ENCODE measurements at regions not wholly inside any gene's neighbourhood (a gene's known extent, or its start where the extent isn't known, plus 50 kb on each side); places are given as distances from the start of the nearest gene placed in this dataset.

DNA sequence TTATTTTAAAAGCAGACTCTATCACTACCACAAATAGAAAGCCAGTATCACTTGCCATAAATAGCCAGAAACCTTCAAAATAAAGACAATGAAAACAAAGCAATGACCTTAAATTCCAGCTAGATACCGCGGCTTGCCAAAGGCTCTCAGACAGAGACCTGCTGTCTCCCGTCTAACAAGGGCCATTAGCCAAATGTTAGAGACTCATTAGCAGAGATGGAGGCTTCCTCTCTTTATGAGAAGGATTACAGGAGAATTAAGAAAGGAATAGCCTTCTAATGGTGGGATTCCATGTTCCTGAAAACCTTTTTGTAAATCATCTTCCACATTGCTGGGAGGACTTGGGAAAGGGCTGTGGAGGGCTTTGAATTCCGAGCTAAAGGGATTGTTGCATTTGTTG, 206.7 kb downstream of the AACS start:
- no peak for DNase-seq (ENCODE audit: low read depth)

DNA sequence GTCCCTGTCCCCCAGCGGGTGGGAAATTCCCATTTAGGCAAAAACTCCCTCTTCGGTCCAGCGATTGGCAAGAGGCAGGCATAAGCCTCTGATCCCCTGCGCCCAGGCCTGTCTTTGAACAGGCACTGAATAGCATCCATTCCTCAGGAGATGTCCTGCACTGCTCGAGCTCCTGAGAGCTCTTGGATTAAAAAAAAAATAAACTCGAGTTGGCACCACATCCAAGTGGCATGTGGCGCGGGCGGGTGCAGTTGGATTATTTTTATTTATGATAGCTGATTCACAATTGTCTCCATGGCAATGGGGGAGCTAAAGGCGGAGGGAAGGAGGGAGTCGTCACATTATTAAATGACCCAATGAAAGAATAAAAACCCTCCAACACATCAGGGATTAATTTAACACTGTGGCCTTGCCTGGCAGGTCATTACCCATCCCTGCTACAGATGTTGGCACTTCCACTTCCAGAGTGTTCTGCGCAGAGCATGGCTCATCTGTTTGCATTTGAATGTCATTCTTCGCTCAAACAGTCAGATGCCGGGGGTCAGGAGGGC, 207.2 kb downstream of the AACS start:
- no peak for DNase-seq (ENCODE audit: low read depth)

DNA sequence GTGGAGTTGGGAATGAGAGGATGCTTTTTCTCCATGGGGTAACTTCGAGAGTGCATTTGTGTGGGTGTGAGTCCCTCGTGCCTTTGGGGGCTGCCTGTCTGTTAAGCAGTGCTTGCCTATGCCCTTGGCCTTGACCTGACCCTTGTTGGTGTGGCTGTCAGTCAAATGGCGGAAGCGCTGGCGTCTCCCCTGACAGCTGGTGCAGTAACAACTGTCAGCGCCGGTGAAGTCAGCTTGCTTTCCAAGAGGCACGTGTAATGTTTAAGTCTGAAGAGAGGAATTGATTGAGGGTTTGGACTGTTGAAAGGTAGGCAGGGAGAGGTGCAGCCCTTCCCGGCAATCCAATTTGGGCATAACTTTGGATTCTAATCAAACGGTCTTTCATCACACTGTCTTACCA, 211.3 kb downstream of the AACS start:
- no peak for DNase-seq (ENCODE audit: low read depth)

DNA sequence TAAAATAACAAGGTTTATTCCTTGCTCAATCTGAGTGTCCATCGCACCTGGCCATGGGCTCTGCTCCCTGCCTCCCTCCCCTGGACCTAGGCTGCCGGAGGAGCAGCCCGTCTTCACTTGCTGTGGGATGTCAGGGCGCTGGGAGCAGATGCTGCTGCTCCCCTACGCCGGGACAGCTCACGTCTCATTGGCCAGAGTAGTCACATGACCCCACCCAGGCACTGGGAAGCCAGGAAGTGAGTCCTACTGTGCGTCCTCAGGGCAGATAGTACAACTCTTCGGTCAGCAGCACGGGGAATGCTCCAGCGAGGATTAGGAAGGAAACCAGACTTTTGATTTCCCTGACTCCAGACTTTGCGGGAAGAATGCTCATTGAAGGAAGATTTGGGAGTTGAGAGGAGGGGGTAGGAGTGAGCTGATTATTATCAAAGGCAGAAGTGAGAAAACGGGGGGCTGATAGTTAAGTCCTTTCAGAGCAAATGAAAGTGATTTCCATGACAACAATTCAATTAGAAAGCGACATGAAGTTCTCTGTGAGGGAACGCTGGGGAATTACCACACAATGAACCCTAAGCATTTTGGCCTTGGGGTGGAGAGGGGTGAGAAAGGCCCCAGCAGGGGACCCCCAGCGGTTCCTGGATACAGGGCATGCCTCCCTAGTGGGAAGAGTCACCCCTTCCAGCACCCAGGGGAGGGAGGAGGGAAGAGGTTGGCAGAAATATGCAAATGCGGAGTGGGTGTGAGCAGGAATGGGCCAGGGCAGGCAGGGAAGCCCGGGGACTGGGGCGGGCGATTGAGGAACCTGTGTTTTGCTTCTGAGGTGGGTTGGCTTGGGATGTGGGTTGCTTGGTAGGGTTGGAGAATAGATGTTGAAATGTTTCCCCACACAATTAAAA, 215.5 kb downstream of the AACS start:
- DNase-seq (ENCODE audit: low read depth): no peak

DNA sequence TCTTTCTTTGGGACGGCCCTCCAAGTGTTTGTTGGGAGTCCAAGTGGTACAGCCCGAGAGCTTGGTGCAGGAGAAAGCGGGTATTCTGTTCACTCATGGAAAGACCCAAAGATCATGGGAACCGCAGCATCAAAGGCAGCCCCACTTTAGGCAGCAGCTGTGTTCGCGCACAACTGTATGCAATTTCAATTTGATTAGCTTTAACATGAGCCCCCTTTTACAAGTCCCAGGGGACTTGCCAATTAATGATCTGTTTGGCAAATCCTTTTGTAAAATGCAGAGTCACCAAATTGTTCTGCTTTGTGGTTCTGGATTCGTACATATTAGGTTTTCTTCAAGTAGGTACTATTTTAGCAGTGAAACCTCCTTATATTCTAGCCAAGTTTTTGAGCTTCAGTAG, 217.7 kb downstream of the AACS start:
- no peak for DNase-seq (ENCODE audit: low read depth)

DNA sequence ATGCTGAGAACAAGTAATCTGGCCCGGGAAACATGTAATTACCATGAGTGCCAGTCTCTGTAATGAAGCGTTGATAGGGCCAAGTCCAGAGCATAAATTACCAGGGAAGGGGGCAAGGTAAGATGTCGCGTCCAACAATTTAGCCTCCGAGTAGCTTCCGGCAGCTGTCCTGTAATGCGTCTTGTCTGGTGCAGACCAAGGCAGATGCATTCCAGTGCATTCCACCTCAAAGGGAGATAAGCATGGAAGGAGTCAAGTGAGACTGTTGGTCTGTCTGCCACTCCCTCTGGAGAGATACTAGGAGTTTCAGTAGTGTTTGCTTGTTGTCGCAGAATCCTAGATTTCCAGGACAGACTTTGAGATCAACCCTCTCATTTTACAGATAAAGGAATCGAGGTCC, 218.3 kb downstream of the AACS start:
- no peak for DNase-seq (ENCODE audit: low read depth)

DNA sequence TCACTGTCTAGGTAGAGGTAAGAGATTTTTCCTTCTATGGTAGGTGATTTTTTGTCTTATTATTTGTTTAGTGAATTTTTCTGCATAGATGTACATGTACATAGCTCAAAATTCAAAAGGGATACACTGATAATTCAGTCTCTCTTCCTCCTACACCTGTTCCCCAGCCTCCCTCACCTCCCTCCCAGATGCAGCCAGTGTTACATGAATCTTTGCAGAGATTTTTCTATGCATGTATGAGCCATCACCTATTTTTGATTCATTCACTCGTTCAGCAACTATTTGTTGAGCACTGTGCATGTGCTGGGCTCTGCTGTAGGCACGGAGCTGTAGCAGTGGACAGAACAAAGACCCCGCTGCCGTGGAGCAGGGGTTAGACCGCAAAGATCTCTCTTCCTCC, 218.9 kb downstream of the AACS start:
- no peak for DNase-seq (ENCODE audit: low read depth)

DNA sequence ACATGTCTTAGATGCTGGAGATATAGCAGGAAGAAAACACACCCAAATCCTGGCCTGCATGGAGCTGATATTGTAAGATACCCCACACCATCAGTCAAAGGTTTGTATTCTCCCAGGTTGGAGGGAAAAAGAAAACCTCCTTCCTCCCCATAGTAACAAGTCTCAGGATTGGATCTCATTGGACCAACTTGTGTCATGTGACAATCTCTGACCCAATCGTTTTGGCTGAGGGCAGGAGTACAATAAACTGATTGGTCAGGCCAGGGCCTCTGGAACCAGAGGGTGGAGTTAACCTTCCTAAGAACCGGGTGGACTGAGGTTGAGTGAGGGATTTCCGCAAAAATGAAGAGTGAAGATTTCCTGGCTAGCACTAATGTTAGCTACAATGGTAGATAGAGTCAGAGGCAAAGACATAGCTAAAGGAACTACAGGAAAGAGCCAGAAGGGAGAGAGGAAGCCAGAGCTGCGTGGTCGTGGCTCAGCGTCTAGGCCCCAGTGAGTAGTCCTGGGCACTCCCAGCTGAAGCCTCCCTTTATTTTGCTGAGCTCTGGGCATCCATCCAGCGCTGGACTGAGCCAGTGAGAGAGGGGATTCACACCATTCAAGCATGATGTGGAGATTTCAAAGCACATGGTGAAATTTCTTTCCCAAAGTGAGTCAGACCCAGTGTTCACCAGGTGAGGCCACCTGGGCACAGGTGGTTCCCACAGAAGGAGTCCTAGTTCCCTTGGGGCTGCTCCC, 219.9 kb downstream of the AACS start:
- no peak for DNase-seq (ENCODE audit: low read depth)

DNA sequence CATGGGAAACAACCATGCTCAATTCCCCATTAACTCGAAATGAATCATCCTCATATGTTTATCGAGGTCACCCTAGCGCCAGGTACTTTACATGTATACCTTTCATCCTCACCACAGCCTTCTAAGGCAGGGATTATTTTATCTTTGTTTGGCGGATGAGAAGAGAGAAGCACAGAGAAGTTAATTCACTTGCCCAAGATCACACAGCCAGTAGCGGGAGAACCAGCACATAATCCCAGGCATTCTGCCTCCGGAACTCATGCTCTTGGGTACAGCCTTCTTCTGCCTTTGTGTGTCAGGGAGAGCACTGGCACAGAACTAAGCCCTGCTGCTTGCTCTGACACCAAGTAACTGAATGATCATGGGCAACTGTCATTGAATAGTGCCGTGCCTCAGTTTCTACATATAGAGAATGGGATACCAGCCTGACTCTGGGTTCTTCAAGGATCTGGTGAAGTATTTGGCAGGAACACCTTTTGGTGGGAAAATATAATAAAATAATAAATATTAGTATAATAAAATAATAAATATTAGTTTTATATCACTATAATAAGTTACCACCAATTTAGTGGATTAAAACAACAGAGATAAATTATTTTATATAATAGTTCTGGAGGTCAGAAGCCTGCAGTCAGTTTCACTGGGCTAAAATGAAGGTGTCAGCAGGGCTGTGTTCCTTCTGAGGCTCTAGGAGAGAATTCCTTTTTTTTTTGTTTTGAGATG, 220.9 kb downstream of the AACS start:
- DNase-seq (ENCODE audit: low read depth): no peak

DNA sequence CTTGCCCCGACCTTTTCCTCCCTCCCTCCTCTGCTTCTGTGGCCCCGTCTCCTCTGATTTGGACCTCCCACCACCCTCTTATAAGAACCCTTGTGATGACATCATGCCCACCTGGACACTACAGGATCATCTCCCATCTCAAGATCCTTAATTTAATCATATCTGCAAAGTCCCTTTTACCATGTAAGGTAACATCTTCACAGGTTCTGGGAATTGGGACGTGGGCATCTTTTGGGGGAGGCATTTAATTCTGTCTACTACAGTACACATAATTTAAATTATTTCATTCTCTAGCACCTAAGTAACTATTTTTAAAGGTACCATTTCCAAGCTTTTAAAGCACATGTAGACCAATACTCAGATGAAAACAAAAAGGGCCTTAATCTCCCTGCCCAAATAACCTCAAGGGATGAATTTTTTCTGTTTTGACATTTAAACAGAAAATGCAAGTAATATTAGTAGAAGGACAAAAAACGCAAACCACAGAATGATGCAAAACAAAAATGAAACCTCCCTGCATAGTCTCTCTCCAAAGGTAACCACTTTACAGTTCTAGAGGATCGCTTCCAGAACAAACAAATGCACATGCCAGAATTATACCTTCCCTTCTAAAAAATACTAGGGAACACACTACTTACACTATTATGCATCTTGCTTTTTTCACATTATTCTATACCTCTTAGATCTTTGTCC, 222.1 kb downstream of the AACS start:
- DNase-seq (ENCODE audit: low read depth): no peak

DNA sequence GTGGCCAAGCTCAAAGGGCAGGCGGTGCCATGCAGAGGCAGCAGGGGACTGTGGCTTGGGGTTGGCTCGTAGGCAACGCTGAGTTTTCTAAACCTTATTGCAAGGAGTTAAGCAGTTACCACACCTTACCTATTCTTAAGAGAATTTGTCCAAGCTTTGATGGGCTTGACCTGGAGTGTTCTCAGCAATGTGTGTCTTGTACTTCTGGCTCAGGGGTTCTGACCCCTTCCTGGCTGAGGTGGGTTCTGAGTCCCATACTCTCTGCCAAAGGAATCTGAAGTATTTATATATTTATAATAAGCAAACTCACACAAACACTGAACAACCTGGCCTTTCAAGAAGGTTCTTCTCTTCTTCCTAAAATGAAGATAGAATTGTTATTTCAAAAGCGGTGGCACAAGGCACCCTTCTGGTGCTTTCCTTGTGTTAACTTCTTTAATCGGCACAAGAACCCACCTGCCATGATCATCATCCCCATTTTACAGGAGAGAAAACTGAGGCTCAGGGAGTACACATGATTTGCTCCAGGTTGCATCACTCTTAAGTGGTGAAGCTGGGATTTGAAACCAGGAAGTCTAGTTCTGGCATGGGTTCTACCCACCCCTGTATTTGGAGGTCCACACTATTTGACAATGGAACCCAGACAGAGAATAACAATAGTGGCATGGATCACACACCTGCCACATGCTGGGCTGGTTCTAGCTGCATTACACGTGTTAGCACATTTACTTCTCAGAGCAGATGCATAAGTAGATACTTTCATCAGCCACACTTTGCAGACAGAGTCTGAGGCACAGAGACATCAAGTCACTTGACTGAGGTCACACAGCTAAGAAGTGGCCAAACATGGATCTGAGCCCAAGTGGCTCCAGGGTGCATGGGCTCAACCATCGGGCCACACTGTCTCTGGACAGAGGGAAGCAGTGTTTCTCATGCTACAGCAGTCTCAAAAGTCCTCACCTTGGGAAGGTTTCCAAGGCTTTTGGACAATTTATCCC, 224.0 kb downstream of the AACS start:
- no peak for DNase-seq (ENCODE audit: low read depth)

DNA sequence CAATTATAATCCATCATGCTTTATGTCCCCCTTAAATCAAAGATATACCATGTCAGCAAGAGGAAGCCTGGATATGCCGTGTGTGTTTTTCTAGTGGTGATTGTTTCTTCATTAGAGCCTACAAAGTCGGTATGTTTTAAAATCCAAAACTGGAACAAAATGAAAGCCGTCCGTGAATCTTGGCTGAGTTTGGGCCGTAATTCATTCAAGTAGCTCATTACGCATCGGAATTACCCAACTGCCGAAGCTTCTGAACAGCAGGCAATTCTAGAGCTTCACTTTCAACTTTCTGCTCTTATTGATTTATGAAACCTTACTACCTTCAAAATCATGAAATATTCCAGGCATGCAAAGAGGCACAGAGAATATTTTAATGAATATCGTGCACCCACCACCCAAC, 224.7 kb downstream of the AACS start:
- no peak for DNase-seq (ENCODE audit: low read depth)

DNA sequence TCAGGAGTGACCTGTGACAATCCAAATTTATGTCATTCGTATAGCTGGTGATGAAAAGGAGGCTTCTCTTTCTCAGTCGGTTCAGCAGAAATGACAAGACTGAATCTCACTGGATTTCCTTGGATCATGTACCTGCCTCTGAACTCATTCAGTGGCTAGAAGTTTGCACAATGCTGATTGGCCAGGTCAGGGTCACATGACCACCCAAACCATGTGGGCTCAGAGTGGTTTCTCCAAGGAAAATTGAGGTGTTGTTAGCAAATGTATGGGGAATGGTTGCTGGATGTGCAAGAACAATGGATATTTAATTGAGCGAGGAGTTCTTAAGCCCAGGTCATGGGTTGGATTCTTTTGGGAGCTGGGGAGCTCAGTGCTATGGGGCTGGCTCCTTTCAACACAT, 227.5 kb downstream of the AACS start:
- no peak for DNase-seq (ENCODE audit: low read depth)

DNA sequence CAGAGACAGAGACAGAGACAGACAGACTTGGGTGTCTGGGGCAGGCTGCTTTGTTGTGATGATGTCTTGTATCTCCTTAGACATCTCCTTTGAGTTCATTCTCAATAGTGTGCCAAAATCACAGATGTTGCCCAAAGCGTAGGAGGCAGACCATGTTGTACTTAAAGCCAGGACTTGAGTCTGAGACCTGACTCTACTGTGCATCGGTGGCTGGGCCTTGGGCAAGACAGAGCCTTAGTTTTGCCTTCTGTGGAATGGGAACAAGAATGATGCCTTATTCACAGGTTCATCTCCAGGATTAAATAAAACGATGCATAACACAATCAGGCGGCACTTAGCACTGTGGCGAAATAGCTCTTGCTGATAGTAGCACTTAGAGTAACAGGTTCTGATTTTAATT, 230.3 kb downstream of the AACS start:
- no peak for DNase-seq (ENCODE audit: low read depth)

DNA sequence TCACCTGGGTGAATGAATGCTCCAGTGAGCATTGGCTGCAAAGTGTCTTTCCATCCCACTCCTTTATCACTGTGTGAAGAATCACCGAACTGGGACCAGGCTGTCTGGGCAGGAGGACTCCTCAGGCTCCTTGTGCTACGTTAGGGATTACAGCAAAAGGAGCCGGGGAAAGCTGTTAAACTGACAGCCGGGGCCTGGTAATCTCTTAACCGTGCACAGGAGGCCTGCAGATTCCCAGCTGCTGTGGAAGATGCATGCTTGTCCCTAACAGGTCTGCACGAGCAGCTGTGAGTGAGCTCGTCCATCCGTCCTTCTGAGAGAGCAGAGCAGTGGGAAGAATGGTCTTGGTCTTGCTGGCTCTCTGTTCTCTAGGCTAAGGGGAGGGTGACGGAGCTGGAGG, 231.5 kb downstream of the AACS start:
- DNase-seq (ENCODE audit: low read depth): no peak

DNA sequence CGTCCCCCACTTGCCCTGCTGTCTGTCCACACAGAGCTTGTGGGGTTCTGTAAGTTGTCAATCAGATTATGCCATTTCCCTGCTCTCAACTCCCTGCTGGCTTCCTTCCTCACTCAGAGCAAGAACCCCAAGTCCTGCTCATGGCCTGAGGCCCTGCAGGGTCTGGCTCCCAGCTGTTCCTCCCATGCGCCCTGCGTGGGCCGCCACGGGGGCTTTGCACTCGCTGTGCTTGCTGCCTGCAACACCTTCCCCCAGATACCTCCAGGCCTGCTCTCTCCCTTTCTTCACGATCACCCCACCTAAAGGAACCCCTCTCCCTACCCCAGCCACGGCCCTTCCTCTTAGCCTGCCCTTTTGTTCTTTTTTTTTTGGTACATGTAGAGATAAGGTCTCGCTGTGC, 234.6 kb downstream of the AACS start:
- no peak for DNase-seq (ENCODE audit: low read depth)

DNA sequence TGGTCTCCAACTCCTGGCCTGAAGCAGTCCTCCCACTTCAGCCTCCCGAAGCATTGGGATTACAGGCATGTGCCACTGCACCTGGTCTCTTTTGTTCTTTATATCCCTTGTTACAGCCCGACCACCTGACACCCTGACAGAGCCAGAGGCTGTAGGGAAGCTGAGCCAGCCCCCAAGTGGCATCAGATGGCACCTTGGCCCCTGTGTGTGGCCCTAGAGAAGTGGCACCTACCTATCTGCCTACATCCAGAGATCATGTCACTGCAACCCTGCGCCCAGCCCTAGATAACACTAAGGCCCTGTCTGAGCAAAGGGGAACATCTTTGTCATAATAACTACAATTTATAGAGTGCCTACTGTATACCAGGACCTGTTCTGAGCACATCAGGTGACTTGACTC, 235.0 kb downstream of the AACS start:
- no peak for DNase-seq (ENCODE audit: low read depth)

DNA sequence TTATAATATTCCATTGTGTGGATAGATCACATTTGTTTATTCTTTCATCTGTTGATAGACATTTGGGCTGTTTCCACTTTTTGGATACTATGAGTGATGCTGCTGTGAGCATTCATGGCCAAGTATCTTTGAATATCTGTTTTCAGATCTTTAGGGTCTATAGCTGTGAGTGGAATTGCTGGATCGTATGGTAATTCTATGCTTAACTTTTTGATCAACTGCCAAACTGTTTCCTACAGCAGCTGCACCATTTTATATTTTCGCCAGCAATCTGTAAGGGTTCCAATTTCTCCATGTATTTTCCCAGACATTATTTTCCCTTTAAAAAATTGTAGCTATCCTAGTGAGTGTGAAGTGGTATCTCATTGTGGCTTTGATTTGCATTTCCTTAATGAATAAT, 238.1 kb downstream of the AACS start:
- no peak for DNase-seq (ENCODE audit: low read depth)

DNA sequence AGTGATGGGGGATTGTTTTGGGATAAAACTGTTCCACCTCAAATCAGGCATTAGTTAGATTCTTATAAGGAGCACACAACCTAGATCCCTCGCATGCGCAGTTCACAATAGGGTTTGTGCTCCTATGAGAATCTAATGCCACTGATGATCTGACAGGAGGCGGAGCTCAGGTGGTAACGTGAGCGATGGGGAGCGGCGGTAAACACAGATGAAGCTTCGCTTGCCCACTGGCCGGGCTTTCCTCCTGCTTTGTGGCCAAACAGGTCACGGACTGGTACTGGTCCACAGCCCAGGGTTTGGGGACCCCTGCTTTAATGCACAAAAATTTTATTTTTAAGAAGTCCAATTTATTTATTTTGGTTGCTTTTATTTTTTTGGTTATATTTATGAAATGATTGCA, 238.8 kb downstream of the AACS start:
- DNase-seq (ENCODE audit: low read depth): no peak

DNA sequence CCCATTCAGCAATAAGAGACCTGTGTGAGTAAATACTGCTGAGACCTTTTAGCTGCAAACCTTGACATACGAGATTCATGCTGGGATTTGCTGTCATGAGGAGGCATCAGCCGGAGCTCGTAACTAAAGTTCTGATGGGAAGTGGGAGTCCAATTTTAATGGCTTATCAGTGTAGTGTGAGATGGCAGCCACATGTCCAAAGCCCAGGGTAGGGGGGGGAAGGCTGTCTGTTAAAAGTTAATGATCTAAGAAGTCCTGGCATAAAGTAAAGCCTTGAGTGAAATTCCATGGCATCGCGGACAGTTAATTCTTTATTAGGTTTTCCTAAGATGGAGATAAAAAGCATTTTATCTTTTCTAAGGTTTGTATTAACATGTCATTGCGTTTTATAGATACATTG, 240.0 kb downstream of the AACS start:
- no peak for DNase-seq (ENCODE audit: low read depth)
